Skeletal muscle tissue (tissue), 3 donors: ENCODE measurements at regions not wholly inside any gene's neighbourhood (a gene's known extent, or its start where the extent isn't known, plus 50 kb on each side); places are given as distances from the start of the nearest gene placed in this dataset.

Experiments used
- H3K27ac ChIP-seq: one replicate; pipeline ENCODE4 v1.7.0; 2013; ENCODE audit warnings: mild to moderate bottlenecking, low read depth, low read length, inconsistent platforms
- H3K27me3 ChIP-seq, 3 donors: one replicate each; pipeline ENCODE4 v1.7.0; 2013; ENCODE audit warnings: low read length in 3 of 3; ENCODE audit not compliant: control insufficient read depth in 3 of 3, insufficient read depth in 3 of 3
- H3K36me3 ChIP-seq, 3 donors: one replicate each; pipeline ENCODE4 v1.7.0; 2013; ENCODE audit warnings: low read length in 3 of 3; ENCODE audit not compliant: control insufficient read depth in 3 of 3, insufficient read depth in 3 of 3
- H3K4me1 ChIP-seq, 3 donors: one replicate each; pipeline ENCODE4 v1.7.0; 2013; ENCODE audit warnings: low read length in 3 of 3, mild to moderate bottlenecking in 3 of 3; ENCODE audit not compliant: control insufficient read depth in 3 of 3, insufficient read depth in 3 of 3
- H3K4me3 ChIP-seq, 3 donors: one replicate each; pipeline ENCODE4 v1.7.0; 2013; ENCODE audit warnings: low read length in 3 of 3
- H3K9ac ChIP-seq, 3 donors: one replicate each; pipeline ENCODE4 v1.7.0; 2013; ENCODE audit warnings: low read length in 3 of 3, mild to moderate bottlenecking in 3 of 3, moderate library complexity in 2 of 3, low read depth in 1 of 3
- H3K9me3 ChIP-seq, 3 donors: one replicate each; pipeline ENCODE4 v1.7.0; 2013; ENCODE audit warnings: low read length in 3 of 3; ENCODE audit not compliant: control insufficient read depth in 3 of 3
- donor health status: Osteomylitis.

DNA sequence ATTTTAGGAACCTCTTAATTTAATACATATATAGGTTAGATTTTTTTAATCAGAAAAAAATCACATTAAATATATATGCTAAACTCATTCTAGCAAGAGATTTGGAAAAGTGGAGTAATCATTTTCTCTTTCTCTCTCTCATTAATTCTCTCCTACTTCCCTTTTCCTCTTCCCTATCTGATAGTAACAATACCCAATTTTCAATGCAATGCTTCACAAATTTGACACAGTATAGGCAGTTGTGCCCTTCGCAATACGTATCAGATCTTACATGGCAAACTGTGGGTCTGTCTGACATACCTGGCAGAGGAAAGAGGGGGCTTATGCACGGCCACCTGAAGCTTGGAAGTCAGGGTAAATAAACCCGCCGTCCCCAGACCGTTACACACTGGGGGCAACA, 444.3 kb downstream of the NBAS start:
- Histone ChIP-seq H3K4me3 (no peak overlapping the region), H3K27me3 (no peaks in the 10 kb centered on the region), H3K4me1 (no peaks in the 10 kb centered on the region), H3K27ac (no peak overlapping the region), H3K36me3 (no peaks in the 10 kb centered on the region), H3K9me3 (peaks cover 0 to 8% (median 2%) of the 10 kb centered on the region in 3 donors), H3K9ac (no peak overlapping the region)
